NB4 (cell line): ENCODE measurements at regions not wholly inside any gene's neighbourhood (a gene's known extent, or its start where the extent isn't known, plus 50 kb on each side); places are given as distances from the start of the nearest gene placed in this dataset.

Experiments used
- DNase-seq: peaks from one replicate; pipeline ENCODE4 v3.0.0; 2010; ENCODE audit warnings: low read depth
- H3K4me3 ChIP-seq: one replicate; pipeline ENCODE4 v1.5.1; 2011; ENCODE audit warnings: mild to moderate bottlenecking, low read depth, low read length, moderate library complexity
- CTCF ChIP-seq: IDR thresholded peaks from one replicate; pipeline ENCODE4 v1.5.1; 2012; ENCODE audit warnings: low read depth, low read length
- MAX ChIP-seq: IDR thresholded peaks from 2 replicates; pipeline ENCODE4 v1.6.1; 2011; ENCODE audit warnings: low read depth, low read length
- MYC ChIP-seq: IDR thresholded peaks from 2 replicates; pipeline ENCODE4 v1.6.1; 2011; ENCODE audit warnings: low read depth, low read length
- POLR2A ChIP-seq: IDR thresholded peaks from 2 replicates; pipeline ENCODE4 v1.6.1; 2011; ENCODE audit warnings: mild to moderate bottlenecking; ENCODE audit not compliant: insufficient read length; ENCODE audit errors: extremely low read depth

GRCh38 chr14:28926122-28926521, 159.5 kb downstream of the FOXG1 start:
- H3K4me3 ChIP-seq = no peak overlapping the region
- TF ChIP-seq MAX (no peak), CTCF (no peak), POLR2A (no peak), MYC (no peak)
- no peak for DNase-seq

GRCh38 chr14:28931999-28932398, 165.4 kb downstream of the FOXG1 start:
- no peak overlapping the region for H3K4me3 ChIP-seq
- TF ChIP-seq MYC = no peak
- no peak for TF ChIP-seq CTCF
- TF ChIP-seq MAX = no peak
- no peak for TF ChIP-seq POLR2A
- DNase-seq = no peak

- no peak for DNase-seq
- no peak overlapping the region for H3K4me3 ChIP-seq
- TF ChIP-seq POLR2A (no peak), MAX (no peak), CTCF (no peak), MYC (no peak)
These were observed 170.0 kb downstream of the FOXG1 start for GRCh38 chr14:28936601-28937000.

GRCh38 chr14:28941758-28942157, 175.2 kb downstream of the FOXG1 start:
- no peak overlapping the region for H3K4me3 ChIP-seq
- DNase-seq = no peak
- no peak for TF ChIP-seq POLR2A
- TF ChIP-seq CTCF = no peak
- TF ChIP-seq MYC = no peak

- no peak for DNase-seq
- TF ChIP-seq MYC (no peak), POLR2A (no peak), MAX (no peak), CTCF (no peak)
- no peak overlapping the region for H3K4me3 ChIP-seq
These were observed 178.0 kb downstream of the FOXG1 start for GRCh38 chr14:28944605-28945004.

GRCh38 chr14:28946267-28946666, 179.7 kb downstream of the FOXG1 start:
- TF ChIP-seq MAX (no peak), MYC (no peak), CTCF (no peak), POLR2A (no peak)
- H3K4me3 ChIP-seq = no peak overlapping the region
- no peak for DNase-seq
